DMS79 treated with DMSO at 0.1 percent for 48 hours (cell line): ENCODE measurements at regions not wholly inside any gene's neighbourhood (a gene's known extent, or its start where the extent isn't known, plus 50 kb on each side); places are given as distances from the start of the nearest gene placed in this dataset.
"Not testable (repeated sequence)": the region's sequence is repeated elsewhere in the genome, so short reads cannot be mapped to it uniquely, and the experiment has no call there.

ENCODE experiments used
- DNase-seq: peaks from one replicate; lab custom pipeline; 2025; lab: John Stamatoyannopoulos, UW

DNA sequence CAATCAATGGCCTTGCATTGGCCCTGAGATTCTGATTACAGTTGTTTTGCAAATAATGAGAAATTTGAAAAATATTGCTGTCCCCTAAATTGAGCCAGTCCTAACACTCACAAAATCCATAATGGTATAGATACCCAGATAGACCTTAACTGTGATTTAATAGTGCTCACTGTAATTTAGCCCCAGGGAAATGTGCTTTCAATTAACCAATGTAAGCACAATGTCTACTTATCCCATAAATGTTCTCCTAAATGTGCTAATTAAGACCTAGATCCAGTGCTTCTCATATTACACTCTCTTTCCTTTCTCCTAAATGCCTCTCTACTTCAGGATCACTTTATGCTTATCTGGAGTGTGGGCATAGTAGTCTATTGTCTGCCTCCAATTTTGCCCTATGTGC, 417.8 kb upstream of the CCL2 start:
- DNase-seq, result peak; percentile 50

GRCh38 chr17:33838281-33838680, 416.8 kb upstream of the CCL2 start:
- DNase-seq, result no peak

- peak; percentile 98 for DNase-seq
Observed at GRCh38 chr17:33847900-33848299, 407.2 kb upstream of the CCL2 start.

DNA sequence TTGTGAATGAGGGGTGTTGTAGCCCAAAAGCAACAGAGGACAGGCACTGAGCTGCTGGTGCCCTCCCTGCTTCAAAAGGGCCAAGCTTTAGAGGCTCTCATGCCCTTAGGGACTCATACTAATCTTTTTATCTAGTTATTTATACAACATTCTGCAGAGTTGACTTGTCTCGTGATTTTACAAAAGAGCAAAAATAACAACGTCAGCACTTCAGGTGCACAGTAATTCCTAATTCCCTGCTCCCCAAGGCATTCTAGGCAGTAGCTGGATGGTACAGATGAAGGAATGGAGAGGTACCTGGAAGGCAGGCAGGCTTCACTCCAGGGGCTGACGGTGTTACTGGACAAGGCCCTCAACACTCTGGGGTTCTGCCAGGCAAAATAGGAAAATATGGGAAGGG, 406.7 kb upstream of the CCL2 start:
- DNase-seq, result peak; percentile 94

DNA sequence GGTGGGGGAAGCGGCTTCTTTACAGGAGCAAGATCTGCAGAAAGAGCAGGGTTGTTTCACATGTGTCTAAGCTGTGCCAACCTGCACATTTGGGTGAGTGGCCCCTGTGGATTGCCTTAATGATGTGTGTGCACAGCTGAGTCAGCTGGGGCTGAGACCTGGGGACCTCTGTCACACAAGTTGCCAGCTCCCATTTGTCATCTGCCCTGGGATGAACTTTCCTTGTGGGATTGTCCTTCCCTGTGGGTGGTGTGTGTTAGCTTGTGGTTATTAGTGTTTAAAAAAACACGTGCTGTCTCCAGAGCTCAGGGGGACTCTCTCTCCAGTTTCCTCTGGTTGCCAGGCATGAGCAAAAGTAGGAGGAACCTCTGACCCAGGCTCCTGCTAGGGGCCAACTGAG, 400.5 kb upstream of the CCL2 start:
- DNase-seq, result no peak

- DNase-seq, result no peak
Observed at GRCh38 chr17:33858121-33858520, 397.0 kb upstream of the CCL2 start.

DNA sequence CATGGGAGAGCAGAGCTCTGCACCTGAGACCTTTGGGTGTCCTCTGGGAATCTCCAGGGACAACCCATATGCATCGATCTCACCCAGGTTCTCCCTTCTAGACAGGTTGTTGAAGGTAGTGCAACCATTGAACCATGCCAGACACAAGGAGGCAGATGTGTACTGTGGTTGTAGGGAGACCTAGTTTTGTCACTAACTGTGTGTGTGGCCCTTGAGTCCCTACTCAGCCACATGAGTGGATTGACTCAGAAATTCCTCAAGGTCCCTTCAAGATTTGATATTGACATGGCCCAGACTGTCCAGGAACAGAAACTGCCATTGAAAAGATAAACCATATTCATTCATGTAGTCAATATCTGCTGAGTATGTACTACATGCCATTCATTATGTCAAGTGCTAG, 396.4 kb upstream of the CCL2 start:
- no peak for DNase-seq

DNA sequence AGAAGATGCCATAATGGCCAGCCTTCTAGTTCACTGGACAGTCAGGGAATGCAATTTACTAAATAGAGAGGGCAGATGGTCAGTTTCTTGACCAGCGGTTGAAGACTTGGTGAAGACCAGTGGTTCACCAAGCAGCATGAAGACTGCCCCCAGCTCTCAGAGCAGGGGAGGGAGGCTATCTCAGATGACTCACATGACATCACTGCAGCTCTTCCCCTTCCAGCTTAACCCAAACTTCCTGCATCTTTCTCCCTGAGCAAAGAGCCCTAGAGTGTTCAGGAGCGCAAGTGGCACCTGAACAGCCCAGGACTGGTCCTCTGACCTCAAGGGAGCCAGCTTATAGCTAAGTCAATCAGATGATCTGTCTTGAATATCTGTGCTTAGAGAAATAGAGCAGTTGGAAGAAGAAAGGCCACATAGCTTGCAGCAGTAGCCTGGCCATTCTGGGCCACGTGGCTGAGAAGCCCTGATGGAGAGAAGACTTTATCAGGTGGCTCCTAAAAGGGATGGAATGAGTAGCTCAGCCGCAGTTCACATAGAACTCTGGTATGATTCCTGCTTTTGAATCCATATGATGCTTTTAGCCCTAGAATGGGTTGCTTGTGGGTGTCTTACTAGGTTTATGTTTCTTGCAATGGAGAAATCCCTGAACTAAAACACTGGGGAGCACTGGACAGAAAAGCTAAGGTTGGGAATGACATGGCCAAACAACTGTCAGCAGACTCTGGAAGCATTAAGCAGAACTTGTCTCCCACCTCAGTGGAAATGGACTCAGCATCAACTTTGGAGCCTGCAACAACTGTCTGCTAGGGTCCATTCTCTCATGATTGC, 392.1 kb upstream of the CCL2 start:
- no peak for DNase-seq

DNA sequence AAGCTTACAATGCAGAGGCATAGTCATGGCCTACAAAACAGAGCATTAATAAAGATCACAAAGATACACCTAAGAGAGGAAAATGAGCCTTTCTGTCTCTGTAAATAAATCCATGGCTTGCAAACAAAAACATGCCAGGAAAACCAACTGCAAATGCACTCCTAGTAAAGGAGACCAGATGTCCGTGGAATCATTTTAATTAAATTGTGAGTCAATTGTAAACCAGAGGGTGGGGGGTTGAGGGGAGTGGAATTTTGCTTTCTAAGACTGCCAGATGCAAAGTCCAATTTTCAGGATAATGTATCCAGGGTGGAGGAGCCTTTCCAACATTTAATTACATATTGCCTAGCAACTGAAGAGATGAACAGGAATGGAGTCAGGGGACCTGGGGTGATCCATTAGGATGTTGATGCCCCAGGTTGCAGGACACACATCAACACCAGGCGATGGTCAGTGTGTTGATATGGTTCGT, 390.3 kb upstream of the CCL2 start:
- no peak for DNase-seq

- no peak for DNase-seq
Observed at GRCh38 chr17:33868899-33869298, 386.2 kb upstream of the CCL2 start.

GRCh38 chr17:33870936-33871335, 384.1 kb upstream of the CCL2 start:
- no peak for DNase-seq

- DNase-seq, result peak; percentile 41
Observed at GRCh38 chr17:33871720-33872540, 383.2 kb upstream of the CCL2 start.

DNA sequence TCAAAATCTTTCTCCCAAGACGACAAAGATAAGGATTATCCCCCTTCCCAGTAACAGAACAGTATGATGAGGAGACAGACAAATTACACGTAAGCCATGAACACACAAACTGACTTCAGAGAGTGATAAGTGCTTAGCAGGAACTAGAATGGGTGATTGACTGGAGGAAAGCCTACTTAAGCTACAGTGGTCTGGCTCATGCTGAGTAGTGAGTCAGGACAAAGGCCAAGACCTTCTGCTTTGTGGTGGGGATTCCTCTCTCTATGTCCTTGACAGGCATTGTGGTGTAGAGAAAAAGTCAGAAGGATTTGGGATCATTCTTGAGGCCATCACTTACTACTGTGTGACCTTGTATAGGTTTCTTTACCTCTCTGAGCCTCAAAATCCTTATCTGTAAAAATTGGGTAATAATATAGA, 381.9 kb upstream of the CCL2 start:
- DNase-seq, result no peak

GRCh38 chr17:33874617-33875060, 380.4 kb upstream of the CCL2 start:
- no peak for DNase-seq

DNA sequence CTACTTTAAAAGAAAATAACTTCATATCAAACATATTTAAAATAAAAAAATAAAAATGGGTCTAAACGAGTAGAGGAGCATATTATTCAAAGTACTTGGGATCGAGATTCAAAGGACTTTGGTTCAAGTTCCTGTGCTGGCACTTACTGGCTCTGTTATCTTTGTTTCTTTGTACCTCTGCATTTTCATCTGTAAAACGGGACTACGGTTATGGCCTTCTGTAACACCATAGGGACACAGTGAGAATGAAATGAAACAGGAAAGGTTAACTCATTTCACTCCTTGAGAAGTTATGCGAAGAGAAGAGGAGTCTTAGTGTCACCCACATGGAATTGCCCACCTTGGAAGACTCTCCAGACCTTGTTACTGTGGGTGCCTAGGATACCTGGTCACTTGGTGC, 379.1 kb upstream of the CCL2 start:
- DNase-seq, result no peak

DNA sequence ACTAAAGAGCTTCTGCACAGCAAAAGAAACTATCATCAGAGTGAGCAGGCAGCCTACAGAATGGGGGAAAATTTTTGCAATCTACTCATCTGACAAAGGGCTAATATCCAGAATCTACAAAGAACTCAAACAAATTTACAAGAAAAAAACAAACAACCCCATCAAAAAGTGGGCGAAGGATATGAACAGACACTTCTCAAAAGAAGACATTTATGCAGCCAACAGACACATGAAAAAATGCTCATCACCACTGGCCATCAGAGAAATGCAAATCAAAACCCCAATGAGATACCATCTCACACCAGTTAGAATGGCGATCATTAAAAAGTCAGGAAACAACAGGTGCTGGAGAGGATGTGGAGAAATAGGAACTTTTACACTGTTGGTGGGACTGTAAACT, 372.8 kb upstream of the CCL2 start:
- DNase-seq, result not testable (repeated sequence)

DNA sequence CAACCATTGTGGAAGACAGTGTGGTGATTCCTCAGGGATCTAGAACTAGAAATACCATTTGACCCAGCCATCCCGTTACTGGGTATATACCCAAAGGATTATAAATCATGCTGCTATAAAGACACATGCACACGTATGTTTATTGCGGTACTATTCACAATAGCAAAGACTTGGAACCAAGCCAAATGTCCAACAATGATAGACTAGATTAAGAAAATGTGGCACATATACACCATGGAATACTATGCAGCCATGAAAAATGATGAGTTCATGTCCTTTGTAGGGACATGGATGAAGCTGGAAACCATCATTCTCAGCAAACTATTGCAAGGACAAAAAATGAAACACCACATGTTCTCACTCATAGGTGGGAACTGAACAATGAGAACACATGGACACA, 372.4 kb upstream of the CCL2 start:
- DNase-seq, result not testable (repeated sequence)

GRCh38 chr17:33888455-33888854, 366.6 kb upstream of the CCL2 start:
- no peak for DNase-seq

DNA sequence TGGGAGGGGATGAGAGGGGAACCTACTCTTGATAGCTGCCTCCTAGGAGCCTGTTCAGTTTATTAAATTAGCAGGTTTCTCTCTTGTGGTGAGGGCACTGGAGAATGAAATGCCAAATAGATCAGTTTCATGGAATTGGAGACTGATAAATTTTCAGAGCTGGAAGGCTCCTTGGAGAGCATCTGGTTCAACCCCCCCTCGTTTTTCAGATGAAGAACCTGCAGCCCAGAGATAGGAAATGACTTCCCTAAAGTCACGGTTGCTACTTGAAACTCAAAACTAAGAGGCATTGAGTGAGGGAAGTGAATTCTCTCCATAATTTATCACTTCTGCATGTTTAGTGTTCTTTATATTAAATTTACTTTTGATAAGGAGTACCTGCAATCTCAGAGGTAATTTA, 366.0 kb upstream of the CCL2 start:
- no peak for DNase-seq

DNA sequence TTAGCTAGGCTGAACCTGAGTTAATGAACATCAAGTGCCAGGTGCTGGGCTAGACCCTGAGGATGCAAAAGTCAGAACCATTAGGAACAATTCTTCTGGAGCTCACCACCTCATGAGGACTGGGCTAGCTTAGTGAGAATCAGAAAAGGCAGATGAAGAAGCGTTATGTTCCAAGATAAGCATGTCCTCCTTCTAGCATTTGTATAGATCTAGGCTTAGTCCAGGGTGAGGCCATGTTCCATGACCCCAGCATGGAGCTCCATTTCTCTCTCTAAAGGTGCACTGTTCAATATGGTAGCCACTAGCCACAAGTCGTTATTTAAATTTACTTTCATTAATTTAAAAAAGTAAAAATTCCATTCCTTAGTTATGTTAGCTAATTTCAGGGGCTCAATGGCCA, 365.3 kb upstream of the CCL2 start:
- DNase-seq, result no peak

DNA sequence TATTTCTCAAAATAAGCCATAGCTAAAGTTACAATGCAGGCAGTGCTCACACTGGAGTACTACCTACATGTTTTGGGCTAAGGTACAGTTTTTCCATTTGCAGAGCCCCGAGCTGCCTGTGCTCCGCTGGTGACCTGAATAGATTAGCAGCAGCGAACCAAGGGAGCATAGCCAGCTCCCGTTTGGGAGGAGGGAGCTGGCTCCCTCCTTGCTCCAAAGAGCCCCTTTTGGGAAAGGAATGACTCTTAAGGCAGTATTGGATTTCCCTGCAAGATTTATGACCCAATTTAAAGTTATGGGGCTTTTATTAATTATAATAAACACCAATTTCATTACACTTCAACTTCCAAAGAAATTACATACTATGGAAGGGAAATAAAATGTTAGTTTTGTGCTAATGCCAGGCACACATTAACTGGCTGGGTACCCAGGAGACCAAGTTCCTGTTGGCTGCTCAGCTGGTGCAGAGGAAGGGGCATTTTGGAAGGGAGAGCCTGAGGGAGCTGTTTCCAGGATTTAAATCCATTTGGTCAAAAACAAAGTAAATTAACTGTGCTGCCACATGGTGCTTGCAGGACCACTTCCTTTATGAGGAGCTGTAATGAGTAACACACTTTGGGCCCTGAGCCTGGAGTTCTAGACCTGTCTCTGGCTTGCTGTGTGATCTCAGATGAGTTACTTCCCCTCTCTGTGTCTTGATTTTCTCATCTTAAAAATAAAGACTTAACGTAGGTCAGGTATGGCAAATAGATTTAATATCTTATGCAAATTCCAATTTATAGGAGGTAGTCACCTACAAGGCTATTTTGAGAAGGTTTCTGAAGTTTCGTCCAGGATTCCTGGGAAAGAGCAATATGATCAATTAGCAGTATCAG, 362.1 kb upstream of the CCL2 start:
- DNase-seq, result peak; percentile 12

GRCh38 chr17:33895491-33895890, 359.6 kb upstream of the CCL2 start:
- DNase-seq, result peak; percentile 78
